Calu3 (cell line): ENCODE measurements at regions not wholly inside any gene's neighbourhood (a gene's known extent, or its start where the extent isn't known, plus 50 kb on each side); places are given as distances from the start of the nearest gene placed in this dataset.

Source experiments
- BruUV-seq: library from RNA; stranded (reverse); fragments of 400-500 nt; replicated peaks from 2 replicates; lab custom pipeline; 2021; lab: Mats Ljungman, UMichigan
- CTCF ChIA-PET: fragments of 300-600 bp; sonication (Branson Sonifier 250); formaldehyde crosslinking; loops from one replicate; lab custom pipeline; 2022; ENCODE audit warnings: antibody characterized with exemption; lab: Charles Lee
- DNase-seq: peaks from one replicate; pipeline ENCODE4 v3.0.0; 2022
- H3K27ac Mint-ChIP-seq: one replicate; pipeline ENCODE4 v1.8.0; 2022; ENCODE audit warnings: mixed read lengths; ENCODE audit not compliant: unreplicated experiment
- H3K27me3 Mint-ChIP-seq: one replicate; pipeline ENCODE4 v1.8.0; 2022; ENCODE audit warnings: mixed read lengths; ENCODE audit not compliant: unreplicated experiment
- H3K36me3 Mint-ChIP-seq: one replicate; pipeline ENCODE4 v1.8.0; 2022; ENCODE audit warnings: mild to moderate bottlenecking, moderate library complexity, mixed read lengths; ENCODE audit not compliant: insufficient read depth, unreplicated experiment
- H3K4me1 Mint-ChIP-seq: one replicate; pipeline ENCODE4 v1.8.0; 2022; ENCODE audit warnings: mild to moderate bottlenecking, low read depth, mixed read lengths; ENCODE audit not compliant: unreplicated experiment
- H3K4me3 Mint-ChIP-seq: one replicate; pipeline ENCODE4 v1.8.0; 2022; ENCODE audit warnings: mild to moderate bottlenecking, low read depth, moderate library complexity, mixed read lengths; ENCODE audit not compliant: unreplicated experiment
- H3K9me3 Mint-ChIP-seq: one replicate; pipeline ENCODE4 v1.8.0; 2022; ENCODE audit warnings: low read depth, mixed read lengths; ENCODE audit not compliant: unreplicated experiment
- CTCF ChIP-seq: fragments of 200-600 bp; IDR thresholded peaks from one replicate; pipeline ENCODE4 v1.8.0; 2022; ENCODE audit warnings: antibody characterized with exemption; ENCODE audit not compliant: unreplicated experiment
- intact Hi-C: fragments of 100-400 bp; cut with micrococcal nuclease; formaldehyde crosslinking; loops from one replicate; pipeline ENCODE4 v1.10.0; 2022; ENCODE audit not compliant: unreplicated experiment

GRCh38 chr7:92987538-92987937 is 130.2 kb downstream of the SAMD9 start:
- Mint-ChIP-seq H3K4me1 (no peaks in the 10 kb centered on the region), H3K27ac (no peak overlapping the region), H3K4me3 (no peak overlapping the region), H3K36me3 (no peaks in the 10 kb centered on the region), H3K9me3 (peaks cover 2% of the 10 kb centered on the region), H3K27me3 (no peaks in the 10 kb centered on the region)
- TF ChIP-seq CTCF, result no peak
- CTCF ChIA-PET, result interaction anchor here (1.0 kb wide), 1 partner anchor 151 kb away, joined by 9 read pairs; the partner anchor contains the start of gene CDK6
- intact Hi-C loops, result loop anchor here (5.0 kb wide), 1 partner anchor 150 kb away; the partner anchor contains the start of gene CDK6
- BruUV-seq, result no TSS peak
- DNase-seq, result no peak

DNA sequence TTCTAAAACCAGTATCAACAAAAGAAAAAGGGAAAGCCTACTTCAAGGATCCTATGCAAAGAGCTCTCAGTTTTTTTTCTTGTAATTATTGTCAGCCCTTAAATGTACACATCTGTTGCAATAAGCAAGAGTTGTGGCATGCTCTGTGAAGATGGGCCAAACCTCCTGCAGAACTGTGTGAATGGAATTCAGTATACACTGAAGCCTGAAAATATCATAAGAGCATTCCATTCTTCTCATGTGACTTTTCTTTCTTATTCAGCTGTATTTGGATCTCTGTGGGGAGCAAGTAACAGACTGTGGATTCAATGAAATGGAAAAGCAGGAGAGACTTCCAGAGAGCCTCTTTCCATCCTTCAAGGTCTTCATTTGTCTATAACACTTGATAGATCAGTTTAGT is 130.7 kb downstream of the SAMD9 start:
- Mint-ChIP-seq H3K27ac (no peak overlapping the region), H3K4me1 (no peaks in the 10 kb centered on the region), H3K9me3 (peaks cover 2% of the 10 kb centered on the region), H3K36me3 (no peaks in the 10 kb centered on the region), H3K27me3 (no peaks in the 10 kb centered on the region), H3K4me3 (no peak overlapping the region)
- CTCF ChIA-PET, result no interaction called here
- BruUV-seq, result no TSS peak
- no peak for DNase-seq
- TF ChIP-seq CTCF, result no peak
- intact Hi-C loops, result loop anchor here (5.0 kb wide), 1 partner anchor 150 kb away; the partner anchor contains the start of gene CDK6

DNA sequence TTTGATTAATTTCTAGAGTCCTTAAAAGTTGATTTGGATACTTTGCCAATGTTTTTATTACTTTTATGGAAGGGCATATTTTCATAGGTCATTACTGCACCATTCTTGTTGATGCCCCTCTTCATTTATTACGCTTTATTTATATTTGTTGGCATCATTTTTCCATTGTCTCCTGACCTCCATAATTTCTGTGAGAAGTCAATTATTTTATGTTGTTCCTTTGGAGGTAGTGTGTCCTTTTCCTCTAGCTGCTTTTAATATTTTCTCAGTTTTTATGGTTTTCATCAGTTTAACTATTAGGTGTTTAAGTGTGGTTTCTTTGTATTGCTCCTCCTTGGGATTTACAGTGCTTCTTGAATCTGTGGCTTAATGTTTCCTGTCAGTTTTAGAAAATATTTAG is 134.9 kb downstream of the SAMD9 start:
- CTCF ChIA-PET, result no interaction called here
- no peak for DNase-seq
- no peak overlapping the region for H3K4me3 Mint-ChIP-seq
- H3K27me3 Mint-ChIP-seq, result no peaks in the 10 kb centered on the region
- BruUV-seq, result no TSS peak
- peaks cover 5% of the 10 kb centered on the region for H3K9me3 Mint-ChIP-seq
- H3K27ac Mint-ChIP-seq, result no peak overlapping the region
- no peak for TF ChIP-seq CTCF
- no peaks in the 10 kb centered on the region for H3K36me3 Mint-ChIP-seq
- intact Hi-C loops, result no loop called here
- no peaks in the 10 kb centered on the region for H3K4me1 Mint-ChIP-seq

GRCh38 chr7:92976931-92977330 is 140.6 kb upstream of the CDK6 start:
- intact Hi-C loops, result no loop called here
- no peaks in the 10 kb centered on the region for H3K36me3 Mint-ChIP-seq
- TF ChIP-seq CTCF, result no peak
- no peak overlapping the region for H3K4me3 Mint-ChIP-seq
- H3K27ac Mint-ChIP-seq, result no peak overlapping the region
- no peak for DNase-seq
- H3K4me1 Mint-ChIP-seq, result no peaks in the 10 kb centered on the region
- peaks cover 15% of the 10 kb centered on the region for H3K9me3 Mint-ChIP-seq
- CTCF ChIA-PET, result no interaction called here
- BruUV-seq, result no TSS peak
- no peaks in the 10 kb centered on the region for H3K27me3 Mint-ChIP-seq
